GM21515 (cell line): ENCODE measurements at regions not wholly inside any gene's neighbourhood (a gene's known extent, or its start where the extent isn't known, plus 50 kb on each side); places are given as distances from the start of the nearest gene placed in this dataset.
"Not testable (repeated sequence)": the region's sequence is repeated elsewhere in the genome, so short reads cannot be mapped to it uniquely, and the experiment has no call there.

ENCODE experiments used
- ATAC-seq: cut with Tn5 transposase; IDR thresholded peaks from one replicate; pipeline ENCODE4 v1.9.1; 2021; ENCODE audit not compliant: unreplicated experiment

GRCh38 chr15:96974761-96975160 is 644.3 kb downstream of the NR2F2 start:
- ATAC-seq = no peak

GRCh38 chr15:96977886-96978285 is 647.4 kb downstream of the NR2F2 start:
- ATAC-seq = no peak

- ATAC-seq = no peak
These were observed 648.5 kb downstream of the NR2F2 start for GRCh38 chr15:96978937-96979473.

- ATAC-seq = not testable (repeated sequence)
These were observed 653.7 kb downstream of the NR2F2 start for GRCh38 chr15:96984121-96984671.

- ATAC-seq = no peak
These were observed 662.3 kb downstream of the NR2F2 start for GRCh38 chr15:96992817-96993216.

- ATAC-seq = no peak
These were observed 667.0 kb downstream of the NR2F2 start for GRCh38 chr15:96997538-96997937.

GRCh38 chr15:97009031-97009431 is 678.5 kb downstream of the NR2F2 start:
- no peak for ATAC-seq

- ATAC-seq = no peak
These were observed 682.5 kb downstream of the NR2F2 start for GRCh38 chr15:97012986-97013385.

- no peak for ATAC-seq
These were observed 683.0 kb downstream of the NR2F2 start for GRCh38 chr15:97013491-97013890.

- ATAC-seq = no peak
These were observed 683.5 kb downstream of the NR2F2 start for GRCh38 chr15:97014001-97014400.

GRCh38 chr15:97023488-97023844 is 693.0 kb downstream of the NR2F2 start:
- ATAC-seq = no peak

- ATAC-seq = no peak
These were observed 696.3 kb downstream of the NR2F2 start for GRCh38 chr15:97026781-97027180.

- ATAC-seq = no peak
These were observed 697.3 kb downstream of the NR2F2 start for GRCh38 chr15:97027772-97028171.

GRCh38 chr15:97030251-97030650 is 699.8 kb downstream of the NR2F2 start:
- no peak for ATAC-seq

GRCh38 chr15:97036301-97036700 is 705.8 kb downstream of the NR2F2 start:
- no peak for ATAC-seq

GRCh38 chr15:97037080-97037479 is 706.6 kb downstream of the NR2F2 start:
- no peak for ATAC-seq

- no peak for ATAC-seq
These were observed 715.3 kb downstream of the NR2F2 start for GRCh38 chr15:97045666-97046421.

- ATAC-seq = no peak
These were observed 722.0 kb downstream of the NR2F2 start for GRCh38 chr15:97052513-97052912.

- no peak for ATAC-seq
These were observed 723.1 kb downstream of the NR2F2 start for GRCh38 chr15:97053635-97054034.

- no peak for ATAC-seq
These were observed 727.0 kb downstream of the NR2F2 start for GRCh38 chr15:97057503-97057902.

- no peak for ATAC-seq
These were observed 728.8 kb downstream of the NR2F2 start for GRCh38 chr15:97059281-97059680.

- no peak for ATAC-seq
These were observed 730.9 kb downstream of the NR2F2 start for GRCh38 chr15:97061392-97061791.

GRCh38 chr15:97071668-97072067 is 741.2 kb downstream of the NR2F2 start:
- ATAC-seq = no peak
